Lower lobe of right lung (tissue), 2 donors: ENCODE measurements at regions not wholly inside any gene's neighbourhood (a gene's known extent, or its start where the extent isn't known, plus 50 kb on each side); places are given as distances from the start of the nearest gene placed in this dataset.

Experiments
- ATAC-seq, 2 donors: fragments of 200-7000 bp; cut with Tn5 transposase; one replicate each; pipeline ENCODE4 v1.9.1; 2020 to 2022; ENCODE audit warnings: mild to moderate bottlenecking in 2 of 2, moderate library complexity in 2 of 2
- DNase-seq: peaks from one replicate; pipeline ENCODE4 v3.0.0-alpha.2; 2020
- H3K27ac ChIP-seq: fragments of 200-600 bp; one replicate; pipeline ENCODE4 v1.8.0; 2022
- H3K27me3 ChIP-seq: fragments of 200-600 bp; one replicate; pipeline ENCODE4 v1.8.0; 2022; ENCODE audit warnings: low read depth
- H3K36me3 ChIP-seq: fragments of 200-600 bp; one replicate; pipeline ENCODE4 v1.8.0; 2022; ENCODE audit warnings: mild to moderate bottlenecking
- H3K4me1 ChIP-seq: fragments of 200-600 bp; one replicate; pipeline ENCODE4 v1.8.0; 2022
- H3K4me3 ChIP-seq: fragments of 200-600 bp; one replicate; pipeline ENCODE4 v1.8.0; 2022; ENCODE audit warnings: mild to moderate bottlenecking
- H3K9me3 ChIP-seq: fragments of 200-600 bp; one replicate; pipeline ENCODE4 v1.8.0; 2022
- CTCF ChIP-seq: fragments of 200-600 bp; IDR thresholded peaks from one replicate; pipeline ENCODE4 v1.8.0; 2022; ENCODE audit warnings: antibody characterized with exemption, mild to moderate bottlenecking
- intact Hi-C: fragments of 100-400 bp; cut with DNase I; formaldehyde crosslinking; loops from one replicate; pipeline ENCODE4 v1.11.0; 2022
- donor health status: DM: no; HTN: yes; CAD: no; lungs with severe emphysema.

- no peaks in the 10 kb centered on the region for H3K36me3 ChIP-seq
- no peak overlapping the region for H3K4me3 ChIP-seq
- H3K27ac ChIP-seq, result no peak overlapping the region
- no peak for TF ChIP-seq CTCF
- intact Hi-C loops, result no loop called here
- ATAC-seq (peak in 1 of 2 donors; percentile 36), DNase-seq (no peak)
- no peaks in the 10 kb centered on the region for H3K9me3 ChIP-seq
- H3K27me3 ChIP-seq, result no peaks in the 10 kb centered on the region
- H3K4me1 ChIP-seq, result no peaks in the 10 kb centered on the region
Observed at GRCh38 chr2:228839421-228839876, 431.6 kb downstream of the PID1 start.

- no peaks in the 10 kb centered on the region for H3K4me1 ChIP-seq
- no peak for TF ChIP-seq CTCF
- H3K27me3 ChIP-seq, result no peaks in the 10 kb centered on the region
- intact Hi-C loops, result no loop called here
- no peaks in the 10 kb centered on the region for H3K9me3 ChIP-seq
- no peak overlapping the region for H3K27ac ChIP-seq
- no peak for ATAC-seq
- DNase-seq, result no peak
- H3K4me3 ChIP-seq, result no peak overlapping the region
- H3K36me3 ChIP-seq, result no peaks in the 10 kb centered on the region
Observed at GRCh38 chr2:228838819-228839218, 432.3 kb downstream of the PID1 start.

- no peaks in the 10 kb centered on the region for H3K36me3 ChIP-seq
- no peaks in the 10 kb centered on the region for H3K9me3 ChIP-seq
- DNase-seq (no peak), ATAC-seq (no peak)
- intact Hi-C loops, result no loop called here
- TF ChIP-seq CTCF, result no peak
- no peaks in the 10 kb centered on the region for H3K4me1 ChIP-seq
- H3K27ac ChIP-seq, result no peak overlapping the region
- H3K27me3 ChIP-seq, result no peaks in the 10 kb centered on the region
- no peak overlapping the region for H3K4me3 ChIP-seq
Observed at GRCh38 chr2:228828397-228828796, 442.7 kb downstream of the PID1 start.

GRCh38 chr2:228827056-228827700 lies 443.9 kb downstream of the PID1 start:
- DNase-seq (no peak), ATAC-seq (no peak)
- H3K36me3 ChIP-seq, result no peaks in the 10 kb centered on the region
- no peaks in the 10 kb centered on the region for H3K9me3 ChIP-seq
- no peak overlapping the region for H3K27ac ChIP-seq
- H3K27me3 ChIP-seq, result no peaks in the 10 kb centered on the region
- intact Hi-C loops, result no loop called here
- TF ChIP-seq CTCF, result no peak
- no peaks in the 10 kb centered on the region for H3K4me1 ChIP-seq
- H3K4me3 ChIP-seq, result no peak overlapping the region

- Histone ChIP-seq H3K4me1 (no peaks in the 10 kb centered on the region), H3K27me3 (no peaks in the 10 kb centered on the region), H3K36me3 (no peaks in the 10 kb centered on the region), H3K9me3 (peaks cover 3% of the 10 kb centered on the region), H3K4me3 (no peak overlapping the region), H3K27ac (no peak overlapping the region)
- no peak for TF ChIP-seq CTCF
- ATAC-seq, result no peak
- intact Hi-C loops, result no loop called here
- DNase-seq, result no peak
Observed at GRCh38 chr2:228819701-228820100, 451.4 kb downstream of the PID1 start.
